H1 (cell line): ENCODE measurements at regions not wholly inside any gene's neighbourhood (a gene's known extent, or its start where the extent isn't known, plus 50 kb on each side); places are given as distances from the start of the nearest gene placed in this dataset.

ENCODE experiments used
- CTCF ChIA-PET: fragments of 300-600 bp; sonication (Branson Sonifier 250); formaldehyde crosslinking; loops from one replicate; lab custom pipeline; 2021; ENCODE audit not compliant: partially characterized antibody; lab: Charles Lee
- POLR2A ChIA-PET: fragments of 300-600 bp; sonication (Branson Sonifier 250); formaldehyde crosslinking; loops from one replicate; lab custom pipeline; 2021; ENCODE audit warnings: inconsistent platforms; ENCODE audit not compliant: partially characterized antibody; lab: Charles Lee
- DNase-seq, 2 experiments: peaks; one replicate each; pipeline versions ENCODE4 v3.0.0 to v3.0.0-alpha.2; 2010 to 2022; ENCODE audit warnings: low spot score in 2 of 2, low read depth in 1 of 2, mixed read lengths in 1 of 2
- FAIRE-seq: peaks from 2 replicates; lab custom pipeline; 2011; peaks lifted over from hg19 to GRCh38; lab: Jason Lieb, UNC
- H2AFZ ChIP-seq: 2 replicates; pipeline ENCODE4 v1.8.1; 2012; ENCODE audit warnings: low read length, inconsistent platforms
- H2AK5ac ChIP-seq: 2 replicates; pipeline ENCODE4 v1.6.1; 2013; ENCODE audit warnings: low read depth, low read length
- H2BK120ac ChIP-seq: replicated peaks from 2 replicates; pipeline ENCODE3; 2013; ENCODE audit warnings: low read depth, low read length, inconsistent platforms
- H2BK12ac ChIP-seq: 2 replicates; pipeline ENCODE4 v1.6.1; 2013; ENCODE audit warnings: low read depth, low read length
- H2BK15ac ChIP-seq: 2 replicates; pipeline ENCODE4 v1.6.1; 2013; ENCODE audit warnings: low read length
- H2BK20ac ChIP-seq: 2 replicates; pipeline ENCODE4 v1.6.1; 2013; ENCODE audit warnings: low read length
- H2BK5ac ChIP-seq: 2 replicates; pipeline ENCODE4 v1.6.1; 2013; ENCODE audit warnings: low read depth, low read length
- H3K14ac ChIP-seq: 2 replicates; pipeline ENCODE4 v1.6.1; 2013; ENCODE audit warnings: inconsistent platforms; ENCODE audit not compliant: insufficient read length
- H3K18ac ChIP-seq: 2 replicates; pipeline ENCODE4 v1.6.1; 2013; ENCODE audit warnings: low read length; ENCODE audit errors: extremely low read depth
- H3K23ac ChIP-seq: 2 replicates; pipeline ENCODE4 v1.6.1; 2013; ENCODE audit warnings: inconsistent platforms; ENCODE audit not compliant: insufficient read length
- H3K23me2 ChIP-seq: 2 replicates; pipeline ENCODE4 v1.6.1; 2013; ENCODE audit warnings: low read depth, low read length
- H3K27ac ChIP-seq: 2 replicates; pipeline ENCODE4 v1.6.1; 2011; ENCODE audit warnings: low read depth, low read length, inconsistent platforms
- H3K27me3 ChIP-seq, 4 experiments: replicated peaks in 1 of 4; 1 replicate in 1 of 4; 2 replicates in 3 of 4; pipeline versions ENCODE4 v1.6.1 to v1.8.1; 2011 to 2013; ENCODE audit warnings: low read length in 3 of 4, mild to moderate bottlenecking in 3 of 4, inconsistent platforms in 2 of 4, mixed read lengths in 2 of 4, moderate library complexity in 1 of 4; ENCODE audit not compliant: control insufficient read depth in 3 of 4, insufficient read depth in 3 of 4; ENCODE audit errors: extremely low read depth in 1 of 4
- H3K36me3 ChIP-seq, 4 experiments: 2 replicates each; pipeline versions ENCODE4 v1.6.1 to v1.8.1; 2011 to 2013; ENCODE audit warnings: mild to moderate bottlenecking in 4 of 4, low read length in 3 of 4, moderate library complexity in 2 of 4, control low read depth in 1 of 4, inconsistent platforms in 1 of 4; ENCODE audit not compliant: insufficient read depth in 4 of 4, control insufficient read depth in 2 of 4
- H3K4ac ChIP-seq: replicated peaks from 2 replicates; pipeline ENCODE3; 2013; ENCODE audit warnings: low read length, low read depth, mixed read lengths, inconsistent platforms; ENCODE audit not compliant: insufficient read length
- H3K4me1 ChIP-seq, 4 experiments: replicated peaks in 1 of 4; 1 replicate in 1 of 4; 2 replicates in 3 of 4; pipeline versions ENCODE4 v1.6.1 to v1.8.1; 2011 to 2013; ENCODE audit warnings: low read length in 3 of 4, inconsistent platforms in 2 of 4, mixed read lengths in 1 of 4; ENCODE audit not compliant: insufficient read depth in 4 of 4, control insufficient read depth in 3 of 4
- H3K4me2 ChIP-seq, 2 experiments: 2 replicates each; pipeline versions ENCODE4 v1.6.1 to v1.8.1; 2011 to 2013; ENCODE audit warnings: low read depth in 2 of 2, low read length in 2 of 2, control low read depth in 1 of 2, inconsistent platforms in 1 of 2, mild to moderate bottlenecking in 1 of 2; ENCODE audit not compliant: insufficient read depth in 1 of 2
- H3K4me3 ChIP-seq, 4 experiments: fragments of 200-600, 300-600 bp in 1 of 4; sonication (generic), shearing (Covaris generic), sonication (Bioruptor Twin) in 1 of 4; 2 replicates each; pipeline versions ENCODE4 v1.5.1 to v1.8.1; 2011 to 2016; ENCODE audit warnings: low read length in 4 of 4, low read depth in 3 of 4, control low read depth in 2 of 4, inconsistent platforms in 2 of 4, mild to moderate bottlenecking in 2 of 4, mixed read lengths in 1 of 4, moderate library complexity in 1 of 4; ENCODE audit not compliant: insufficient read depth in 2 of 4; ENCODE audit errors: extremely low read depth in 1 of 4
- H3K56ac ChIP-seq: replicated peaks from 2 replicates; pipeline ENCODE3; 2013; ENCODE audit warnings: low read depth, mild to moderate bottlenecking, mixed read lengths, low read length, inconsistent platforms; ENCODE audit not compliant: insufficient read length
- H3K79me1 ChIP-seq: 2 replicates; pipeline ENCODE4 v1.6.1; 2013; ENCODE audit warnings: low read depth, low read length, control low read depth
- H3K79me2 ChIP-seq, 2 experiments: 2 replicates each; pipeline versions ENCODE4 v1.6.1 to v1.8.1; 2012 to 2013; ENCODE audit warnings: low read length in 2 of 2, mild to moderate bottlenecking in 2 of 2, inconsistent platforms in 1 of 2; ENCODE audit not compliant: insufficient read depth in 2 of 2, control insufficient read depth in 1 of 2
- H3K9ac ChIP-seq, 4 experiments: replicated peaks in 1 of 4; 1 replicate in 1 of 4; 2 replicates in 3 of 4; pipeline versions ENCODE4 v1.6.1 to v1.8.1; 2011 to 2013; ENCODE audit warnings: low read depth in 3 of 4, low read length in 3 of 4, control low read depth in 2 of 4, mild to moderate bottlenecking in 2 of 4, moderate library complexity in 2 of 4, inconsistent platforms in 1 of 4; ENCODE audit errors: extremely low read depth in 1 of 4
- H3K9me3 ChIP-seq, 2 experiments: 2 replicates each; pipeline versions ENCODE4 v1.6.1 to v1.8.1; 2012 to 2013; ENCODE audit warnings: mild to moderate bottlenecking in 2 of 2, moderate library complexity in 2 of 2, control low read depth in 1 of 2, inconsistent platforms in 1 of 2, low read depth in 1 of 2, low read length in 1 of 2, mixed read lengths in 1 of 2; ENCODE audit not compliant: insufficient read depth in 2 of 2
- H4K20me1 ChIP-seq, 2 experiments: replicated peaks in 1 of 2; 2 replicates each; pipeline versions ENCODE3 to v1.8.1; 2011 to 2013; ENCODE audit warnings: inconsistent platforms in 2 of 2, low read length in 2 of 2, mild to moderate bottlenecking in 1 of 2; ENCODE audit not compliant: insufficient read depth in 2 of 2, control insufficient read depth in 1 of 2
- H4K5ac ChIP-seq: 2 replicates; pipeline ENCODE4 v1.6.1; 2013; ENCODE audit warnings: low read length, low read depth, mixed read lengths, inconsistent platforms; ENCODE audit not compliant: insufficient read length
- H4K8ac ChIP-seq: 2 replicates; pipeline ENCODE4 v1.8.0; 2013; ENCODE audit warnings: mild to moderate bottlenecking, moderate library complexity, low read length, inconsistent platforms; ENCODE audit not compliant: insufficient read depth; ENCODE audit errors: extremely low read depth
- H4K91ac ChIP-seq: replicated peaks from 2 replicates; pipeline ENCODE3; 2013; ENCODE audit warnings: low read length, mixed read lengths, inconsistent platforms; ENCODE audit not compliant: insufficient read length
- CHD2 ChIP-seq: IDR thresholded peaks from 2 replicates; pipeline ENCODE4 v1.6.1; 2012; ENCODE audit warnings: low read length, improper control_type of control experiment
- GTF2F1 ChIP-seq: IDR thresholded peaks from 2 replicates; pipeline ENCODE4 v1.6.1; 2012; ENCODE audit warnings: low read depth, low read length, improper control_type of control experiment, borderline replicate concordance
- SP4 ChIP-seq: IDR thresholded peaks from 2 replicates; pipeline ENCODE4 v1.6.1; 2012; ENCODE audit warnings: low read length, inconsistent platforms
- WGBS, 2 experiments: shearing (Covaris generic) in 1 of 2; methylation state at CpG; one replicate each; pipeline versions ENCODE4 v1.1.6 to v1.1.7; 2013 to 2015; ENCODE audit warnings: low lambda C conversion rate in 2 of 2, mixed read lengths in 2 of 2, inconsistent platforms in 1 of 2, low coverage in 1 of 2, missing lambda C conversion rate in 1 of 2; ENCODE audit not compliant: insufficient replicate concordance in 2 of 2, insufficient coverage in 1 of 2, insufficient read length in 1 of 2; ENCODE audit errors: extremely low coverage in 1 of 2, missing lambda C conversion rate in 1 of 2; 5-methylcytosine and 5-hydroxymethylcytosine counted together

DNA sequence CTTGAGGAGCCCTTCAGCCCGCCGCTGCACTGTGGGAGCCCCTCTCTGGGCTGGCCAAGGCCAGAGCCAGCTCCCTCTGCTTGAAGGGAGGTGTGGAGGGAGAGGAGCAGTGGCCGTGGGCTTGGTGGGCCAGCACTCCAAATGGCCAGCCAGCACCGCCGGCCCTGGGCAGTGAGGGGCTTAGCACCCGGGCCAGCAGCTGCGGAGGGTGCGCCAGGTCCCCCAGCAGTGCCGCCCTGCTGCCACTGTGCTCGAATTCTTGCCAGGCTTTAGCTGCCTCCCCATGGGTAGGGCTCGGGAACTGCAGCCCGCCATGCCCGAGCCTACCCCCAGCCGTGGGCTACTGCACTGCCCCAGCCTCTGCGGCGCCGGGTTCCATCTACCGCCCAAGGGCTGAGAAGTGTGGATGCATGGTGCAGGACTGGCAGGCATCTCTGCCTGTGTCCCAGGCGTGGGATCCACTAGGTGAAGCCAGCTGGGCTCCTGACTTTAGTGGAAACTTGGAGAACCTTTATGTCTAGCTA, 82.7 kb downstream of the KCNA4 start:
- no peak for DNase-seq
- no peaks in the 10 kb centered on the region for H3K4me1 ChIP-seq
- peaks cover 0 to 5% (median 0%) of the 10 kb centered on the region in 4 experiments; a peak in 2 of 8 replicates for H3K36me3 ChIP-seq
- H2AFZ ChIP-seq: no peak overlapping the region
- ChIA-PET POLR2A (no interaction called here), CTCF (interaction anchor here (0.6 to 1.2 kb wide), 3 partner anchors 8 to 75 kb away, joined by 3 read pairs; no protein-coding TSS in a partner anchor)
- no peak overlapping the region for H4K8ac ChIP-seq
- no peaks in the 10 kb centered on the region for H3K79me1 ChIP-seq
- no peaks in the 10 kb centered on the region for H3K27me3 ChIP-seq
- H3K23me2 ChIP-seq: no peaks in the 10 kb centered on the region
- H3K4me2 ChIP-seq: no peak overlapping the region
- H3K4ac ChIP-seq: no peak overlapping the region
- no peak overlapping the region for H2BK120ac ChIP-seq
- H3K23ac ChIP-seq: no peak overlapping the region
- H3K27ac ChIP-seq: no peak overlapping the region
- TF ChIP-seq SP4 (no peak), GTF2F1 (no peak), CHD2 (no peak)
- no peak overlapping the region for H3K9ac ChIP-seq
- H2BK15ac ChIP-seq: no peak overlapping the region
- no peak overlapping the region for H2BK20ac ChIP-seq
- 93% methylated on average over 15 of the region's 19 CpGs; no CpG with 5 or more reads in 1 of the 2 experiments for WGBS, 2 experiments
- no peak overlapping the region for H2BK12ac ChIP-seq
- H4K91ac ChIP-seq: no peak overlapping the region
- no peak overlapping the region for H2BK5ac ChIP-seq
- H3K79me2 ChIP-seq: no peaks in the 10 kb centered on the region
- no peak for FAIRE-seq
- H3K4me3 ChIP-seq: no peak overlapping the region
- H4K5ac ChIP-seq: no peak overlapping the region
- no peak overlapping the region for H3K18ac ChIP-seq
- H2AK5ac ChIP-seq: no peak overlapping the region
- no peak overlapping the region for H3K56ac ChIP-seq
- peaks cover 17 to 20% of the 10 kb centered on the region in 2 experiments for H3K9me3 ChIP-seq
- no peak overlapping the region for H3K14ac ChIP-seq
- no peaks in the 10 kb centered on the region for H4K20me1 ChIP-seq
